Mesenchymal stem cell (in vitro differentiated cells and primary cell): ENCODE measurements at regions not wholly inside any gene's neighbourhood (a gene's known extent, or its start where the extent isn't known, plus 50 kb on each side); places are given as distances from the start of the nearest gene placed in this dataset.

Experiments used
- DNase-seq: peaks from one replicate; pipeline ENCODE4 v3.0.0-alpha.2; 2013
- H2AFZ ChIP-seq: one replicate; pipeline ENCODE4 v1.6.1; 2013; ENCODE audit warnings: low read depth, mild to moderate bottlenecking, control low read depth, inconsistent platforms, low read length, moderate library complexity
- H2AK5ac ChIP-seq: 2 replicates; pipeline ENCODE4 v1.6.1; 2013; ENCODE audit warnings: low read length, moderate library complexity, mild to moderate bottlenecking, inconsistent platforms; ENCODE audit not compliant: severe bottlenecking
- H2BK120ac ChIP-seq: one replicate; pipeline ENCODE4 v1.6.1; 2013; ENCODE audit warnings: low read depth, mild to moderate bottlenecking, inconsistent platforms, low read length, moderate library complexity
- H2BK12ac ChIP-seq, 2 experiments: one replicate each; pipeline ENCODE4 v1.6.1; 2013; ENCODE audit warnings: inconsistent platforms in 2 of 2, low read length in 2 of 2, mild to moderate bottlenecking in 2 of 2, moderate library complexity in 2 of 2, control low read depth in 1 of 2
- H2BK15ac ChIP-seq: one replicate; pipeline ENCODE4 v1.6.1; 2013; ENCODE audit warnings: mild to moderate bottlenecking, low read depth, inconsistent platforms; ENCODE audit not compliant: poor library complexity, severe bottlenecking
- H2BK5ac ChIP-seq: 2 replicates; pipeline ENCODE4 v1.6.1; 2013; ENCODE audit warnings: low read depth, mild to moderate bottlenecking, low read length, control low read depth, inconsistent platforms; ENCODE audit not compliant: poor library complexity, severe bottlenecking
- H3K14ac ChIP-seq, 2 experiments: one replicate each; pipeline ENCODE4 v1.6.1; 2013; ENCODE audit warnings: inconsistent platforms in 2 of 2, low read length in 2 of 2, control low read depth in 1 of 2, mild to moderate bottlenecking in 1 of 2, moderate library complexity in 1 of 2
- H3K18ac ChIP-seq, 2 experiments: one replicate each; pipeline ENCODE4 v1.6.1; 2013; ENCODE audit warnings: inconsistent platforms in 2 of 2, low read length in 2 of 2, control low read depth in 1 of 2, low read depth in 1 of 2, mild to moderate bottlenecking in 1 of 2
- H3K23ac ChIP-seq, 2 experiments: one replicate each; pipeline ENCODE4 v1.6.1; 2013; ENCODE audit warnings: inconsistent platforms in 2 of 2, low read length in 2 of 2, mild to moderate bottlenecking in 2 of 2, moderate library complexity in 2 of 2, control low read depth in 1 of 2
- H3K27ac ChIP-seq: 2 replicates; pipeline ENCODE4 v1.5.1; 2013; ENCODE audit warnings: mild to moderate bottlenecking, moderate library complexity, low read length, control low read depth, inconsistent platforms; ENCODE audit not compliant: poor library complexity, severe bottlenecking
- H3K27me3 ChIP-seq, 2 experiments: 2 replicates each; pipeline versions ENCODE4 v1.6.1 to v1.7.0; 2013; ENCODE audit warnings: low read length in 2 of 2, mild to moderate bottlenecking in 2 of 2, moderate library complexity in 2 of 2, control low read depth in 1 of 2, inconsistent platforms in 1 of 2; ENCODE audit not compliant: control insufficient read depth in 1 of 2, insufficient read depth in 1 of 2
- H3K36me3 ChIP-seq, 2 experiments: 2 replicates each; pipeline versions ENCODE4 v1.6.1 to v1.7.0; 2013; ENCODE audit warnings: low read length in 2 of 2, control low read depth in 1 of 2, inconsistent platforms in 1 of 2, low read depth in 1 of 2, mild to moderate bottlenecking in 1 of 2; ENCODE audit not compliant: insufficient read depth in 2 of 2, control insufficient read depth in 1 of 2
- H3K4ac ChIP-seq, 2 experiments: one replicate each; pipeline ENCODE4 v1.6.1; 2013; ENCODE audit warnings: inconsistent platforms in 2 of 2, low read length in 2 of 2, mild to moderate bottlenecking in 2 of 2, moderate library complexity in 2 of 2, control low read depth in 1 of 2, low read depth in 1 of 2
- H3K4me1 ChIP-seq: 2 replicates; pipeline ENCODE4 v1.6.1; 2013; ENCODE audit warnings: low read depth, low read length, control low read depth; ENCODE audit not compliant: control insufficient read depth, insufficient read depth
- H3K4me2 ChIP-seq: 2 replicates; pipeline ENCODE4 v1.6.1; 2013; ENCODE audit warnings: low read length, mild to moderate bottlenecking, inconsistent platforms; ENCODE audit not compliant: poor library complexity, severe bottlenecking
- H3K4me3 ChIP-seq, 2 experiments: 2 replicates each; pipeline versions ENCODE4 v1.5.1 to v1.7.0; 2013; ENCODE audit warnings: low read length in 2 of 2, mild to moderate bottlenecking in 2 of 2, control low read depth in 1 of 2, low read depth in 1 of 2; ENCODE audit not compliant: insufficient read depth in 1 of 2
- H3K79me1 ChIP-seq: replicated peaks from 2 replicates; pipeline ENCODE4 v1.6.1; 2013; ENCODE audit warnings: mild to moderate bottlenecking, control low read depth, low read length, inconsistent platforms; ENCODE audit not compliant: poor library complexity, severe bottlenecking
- H3K9ac ChIP-seq: 2 replicates; pipeline ENCODE4 v1.7.0; 2013; ENCODE audit warnings: mild to moderate bottlenecking, low read length, moderate library complexity
- H3K9me3 ChIP-seq: 2 replicates; pipeline ENCODE4 v1.7.0; 2013; ENCODE audit warnings: mild to moderate bottlenecking, low read length; ENCODE audit not compliant: control insufficient read depth
- H4K8ac ChIP-seq: one replicate; pipeline ENCODE4 v1.6.1; 2013; ENCODE audit warnings: inconsistent platforms, mild to moderate bottlenecking, low read length, moderate library complexity
- H4K91ac ChIP-seq: one replicate; pipeline ENCODE4 v1.6.1; 2013; ENCODE audit warnings: mild to moderate bottlenecking, low read length, inconsistent platforms
- WGBS: methylation state at CpG from one replicate; pipeline ENCODE4 v1.1.7; 2013; ENCODE audit warnings: mixed read lengths; 5-methylcytosine and 5-hydroxymethylcytosine counted together

DNA sequence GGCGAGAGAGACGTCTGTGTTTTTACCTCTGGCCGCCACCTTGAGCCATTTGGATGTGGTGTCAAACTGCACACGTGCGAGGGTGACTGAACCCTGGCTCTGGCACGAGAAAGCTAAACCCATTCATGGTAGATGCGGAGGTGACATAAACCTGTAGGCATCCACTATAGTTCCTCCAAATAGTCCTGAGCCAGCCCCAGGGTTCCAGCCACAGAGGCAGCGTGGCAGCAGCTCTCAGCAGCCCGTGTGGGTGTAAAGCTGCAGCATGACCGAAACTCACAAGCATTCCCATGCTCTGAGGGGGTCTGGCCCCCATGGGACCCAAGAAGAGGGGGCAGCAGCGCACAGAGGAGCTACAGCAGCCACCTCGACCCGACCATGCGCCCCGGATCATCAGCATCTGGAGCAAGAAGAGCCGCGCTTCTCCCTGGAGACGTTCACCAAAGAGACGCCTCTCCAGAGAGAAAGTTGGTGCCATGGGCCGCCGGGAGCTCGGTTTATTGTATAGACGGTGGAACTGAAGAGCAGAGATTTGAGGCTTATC is 303.8 kb upstream of the IRX4 start:
- Histone ChIP-seq H3K18ac (no peak overlapping the region), H3K14ac (no peak overlapping the region), H3K4ac (no peak overlapping the region), H3K79me1 (no peaks in the 10 kb centered on the region), H3K27ac (no peak overlapping the region), H3K4me1 (no peaks in the 10 kb centered on the region), H2AK5ac (no peak overlapping the region), H4K91ac (no peak overlapping the region), H3K27me3 (peaks cover 0 to 7% of the 10 kb centered on the region in 2 experiments), H2BK12ac (no peak overlapping the region), H2BK5ac (no peak overlapping the region), H3K9ac (no peak overlapping the region), H3K23ac (no peak overlapping the region), H3K36me3 (no peaks in the 10 kb centered on the region), H2AFZ (no peak overlapping the region), H3K9me3 (no peaks in the 10 kb centered on the region), H4K8ac (no peak overlapping the region), H2BK120ac (no peak overlapping the region), H3K4me3 (no peak overlapping the region), H3K4me2 (no peak overlapping the region), H2BK15ac (no peak overlapping the region)
- no peak for DNase-seq
- WGBS = 87% methylated on average over 23 of the region's 23 CpGs

DNA sequence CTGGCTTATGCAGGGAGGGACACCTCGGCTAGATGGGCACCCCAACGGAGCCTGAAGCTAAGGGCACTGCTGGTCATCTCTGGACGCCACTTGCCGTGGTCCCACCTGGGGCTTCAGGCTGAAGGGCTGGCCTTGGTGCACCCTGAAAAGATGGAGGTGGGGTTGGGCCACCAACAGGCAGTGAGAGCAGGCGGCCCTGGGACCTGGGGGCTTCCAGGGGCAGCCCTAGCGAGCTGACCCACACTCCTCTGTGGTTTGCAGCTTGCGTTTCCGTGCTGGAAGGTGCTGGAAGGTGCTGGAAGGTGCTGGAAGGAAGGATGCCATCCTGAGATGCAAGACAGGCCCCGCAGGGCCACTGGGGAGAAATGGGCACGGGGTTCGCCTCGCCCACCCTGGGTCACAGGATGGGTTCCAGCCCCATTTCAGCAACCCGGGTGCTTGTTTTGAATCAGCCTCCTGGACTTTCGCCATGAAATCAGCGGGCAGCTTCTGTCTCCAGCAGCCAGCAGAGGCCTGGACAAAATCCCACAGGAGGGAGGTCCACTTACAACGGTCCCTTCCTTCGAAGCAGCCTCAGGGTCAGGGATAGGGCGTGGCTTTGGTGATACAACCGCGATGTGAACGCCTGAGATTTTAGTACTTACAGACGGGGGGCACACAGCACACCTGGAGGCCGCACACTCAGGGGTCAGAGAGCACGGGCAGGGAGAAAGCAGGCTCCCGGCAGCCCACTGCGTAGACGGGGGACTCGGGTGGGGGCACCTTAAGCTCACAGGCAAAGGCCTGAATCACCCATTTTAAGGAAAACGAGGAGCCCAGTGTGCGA is 303.1 kb upstream of the IRX4 start:
- Histone ChIP-seq H4K8ac (no peak overlapping the region), H3K4ac (no peak overlapping the region), H2BK12ac (no peak overlapping the region), H2BK5ac (no peak overlapping the region), H3K18ac (no peak overlapping the region), H4K91ac (no peak overlapping the region), H2AFZ (no peak overlapping the region), H3K79me1 (no peaks in the 10 kb centered on the region), H2AK5ac (no peak overlapping the region), H2BK15ac (no peak overlapping the region), H3K4me3 (no peak overlapping the region), H3K27ac (no peak overlapping the region), H3K9ac (no peak overlapping the region), H3K4me2 (no peak overlapping the region), H3K4me1 (no peaks in the 10 kb centered on the region), H3K9me3 (no peaks in the 10 kb centered on the region), H3K27me3 (peaks cover 0 to 7% of the 10 kb centered on the region in 2 experiments), H3K14ac (no peak overlapping the region), H3K23ac (no peak overlapping the region), H3K36me3 (no peaks in the 10 kb centered on the region), H2BK120ac (no peak overlapping the region)
- DNase-seq = no peak
- WGBS = 83% methylated on average over 30 of the region's 30 CpGs

DNA sequence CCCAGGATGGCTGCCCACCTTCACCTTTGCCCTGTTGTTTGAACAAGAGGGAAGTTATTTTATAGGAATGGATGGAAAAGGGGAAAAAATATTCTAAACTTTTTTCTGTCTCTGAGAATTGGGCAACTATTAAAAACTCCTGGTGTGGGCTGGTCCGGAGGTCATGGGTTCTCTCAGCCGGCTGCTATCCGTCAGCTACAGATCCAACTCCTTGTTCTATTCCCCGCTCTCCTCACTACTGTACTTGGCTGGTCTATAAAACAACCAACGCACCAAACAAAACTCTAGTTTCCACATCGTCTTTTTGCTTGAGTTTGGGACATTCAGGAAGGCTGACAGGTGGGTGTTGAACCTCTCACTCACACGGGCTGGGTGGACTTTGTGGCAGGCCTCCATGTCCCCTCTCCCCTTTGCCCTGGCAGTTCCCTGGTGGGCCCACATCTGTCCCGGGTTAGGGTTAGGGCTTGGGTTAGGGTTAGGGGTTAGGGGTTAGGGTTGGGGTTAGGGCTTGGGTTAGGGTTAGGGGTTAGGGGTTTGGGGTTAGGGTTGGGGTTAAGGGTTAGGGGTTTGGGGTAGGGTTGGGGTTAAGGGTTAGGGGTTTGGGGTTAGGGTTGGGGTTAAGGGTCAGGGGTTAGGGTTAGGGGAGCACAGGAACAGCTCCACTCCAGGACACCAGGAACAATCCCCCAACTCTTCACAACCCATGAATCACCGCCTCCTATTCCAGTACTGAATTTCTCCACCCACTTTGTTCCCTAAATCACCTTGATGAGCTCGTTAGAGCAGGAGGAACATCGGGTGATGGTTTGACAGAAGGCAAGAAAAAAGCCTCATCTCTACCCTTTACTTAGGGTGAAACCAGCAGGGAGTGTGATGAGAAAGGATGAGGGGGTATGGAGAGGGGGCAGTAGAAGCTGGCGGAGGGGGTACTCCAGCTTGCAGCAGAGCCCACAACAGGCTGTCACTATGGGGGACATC is 302.1 kb upstream of the IRX4 start:
- Histone ChIP-seq H3K4me2 (no peak overlapping the region), H3K14ac (no peak overlapping the region), H2AK5ac (no peak overlapping the region), H2BK5ac (no peak overlapping the region), H3K9ac (no peak overlapping the region), H3K4ac (no peak overlapping the region), H3K27me3 (peaks cover 0 to 8% of the 10 kb centered on the region in 2 experiments), H3K18ac (no peak overlapping the region), H2BK120ac (no peak overlapping the region), H3K36me3 (no peaks in the 10 kb centered on the region), H4K91ac (no peak overlapping the region), H3K4me1 (no peaks in the 10 kb centered on the region), H3K79me1 (no peaks in the 10 kb centered on the region), H3K27ac (no peak overlapping the region), H2BK15ac (no peak overlapping the region), H3K9me3 (no peaks in the 10 kb centered on the region), H3K4me3 (no peak overlapping the region), H4K8ac (no peak overlapping the region), H2BK12ac (no peak overlapping the region), H3K23ac (no peak overlapping the region), H2AFZ (no peak overlapping the region)
- DNase-seq = no peak
- WGBS = 71% methylated on average over 10 of the region's 12 CpGs

DNA sequence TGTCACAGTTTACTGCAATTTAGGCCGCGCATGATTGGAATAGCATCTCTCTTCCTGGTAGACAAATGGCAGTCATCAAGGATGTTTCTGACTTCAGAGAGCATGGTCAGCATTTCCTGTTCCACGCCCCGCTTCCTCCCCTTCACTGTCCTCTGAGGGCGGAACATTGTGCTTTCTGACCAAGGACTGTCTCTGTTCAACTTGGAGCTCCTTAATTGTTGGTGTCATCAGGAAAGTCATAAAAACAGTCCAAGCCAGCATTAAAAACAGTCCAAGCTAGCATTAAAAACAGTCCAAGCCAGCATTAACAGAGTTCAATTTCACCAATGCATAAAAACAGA is 301.3 kb upstream of the IRX4 start:
- no peak overlapping the region for H3K18ac ChIP-seq
- no peak overlapping the region for H2BK5ac ChIP-seq
- H3K79me1 ChIP-seq = no peaks in the 10 kb centered on the region
- no peak overlapping the region for H3K14ac ChIP-seq
- no peak overlapping the region for H3K9ac ChIP-seq
- no peak overlapping the region for H2AFZ ChIP-seq
- no peak overlapping the region for H4K8ac ChIP-seq
- no peaks in the 10 kb centered on the region for H3K4me1 ChIP-seq
- no peak overlapping the region for H3K4me3 ChIP-seq
- H3K9me3 ChIP-seq = no peaks in the 10 kb centered on the region
- no peak overlapping the region for H3K4ac ChIP-seq
- no peak overlapping the region for H3K4me2 ChIP-seq
- WGBS = 54% methylated on average over 5 of the region's 5 CpGs
- no peak overlapping the region for H2BK12ac ChIP-seq
- no peak overlapping the region for H3K27ac ChIP-seq
- H2BK15ac ChIP-seq = no peak overlapping the region
- H2BK120ac ChIP-seq = no peak overlapping the region
- no peak for DNase-seq
- no peaks in the 10 kb centered on the region for H3K36me3 ChIP-seq
- H4K91ac ChIP-seq = no peak overlapping the region
- peaks cover 0 to 15% of the 10 kb centered on the region in 2 experiments for H3K27me3 ChIP-seq
- no peak overlapping the region for H2AK5ac ChIP-seq
- H3K23ac ChIP-seq = no peak overlapping the region
